ENCODE measurements at regions not wholly inside any gene's neighbourhood (a gene's known extent, or its start where the extent isn't known, plus 50 kb on each side); places are given as distances from the start of the nearest gene placed in this dataset.

DNA sequence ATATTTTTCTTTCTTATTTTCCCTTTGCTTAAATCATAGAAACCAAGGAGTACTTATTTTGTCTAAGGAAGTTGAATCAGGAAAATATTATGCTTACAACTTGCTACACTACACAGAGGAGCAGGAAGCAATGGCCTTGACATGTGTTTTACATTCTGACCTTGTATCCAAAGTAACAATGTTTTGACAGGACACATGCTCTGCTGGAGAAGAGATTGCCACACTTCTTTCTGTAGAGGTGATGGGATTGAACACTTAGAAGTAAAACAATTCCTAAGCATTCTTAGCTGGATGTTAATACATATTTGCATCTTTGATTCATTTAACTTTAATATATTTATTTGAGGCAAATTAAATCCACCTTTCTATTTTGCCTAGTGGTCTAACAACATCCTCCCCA lies 929.1 kb downstream of the DSC3 start:
- Histone ChIP-seq H3K9ac (ENCODE audit: insufficient read depth, low read depth, low read length) (no peak overlapping the region), H3K4me2 (ENCODE audit: low read depth, low read length) (no peak overlapping the region), H3K4me1 (ENCODE audit: insufficient read depth, low read length) (no peaks in the 10 kb centered on the region), H2AFZ (ENCODE audit: low read length) (no peak overlapping the region), H3K27me3 (ENCODE audit: control insufficient read depth in 1 of 2, insufficient read depth in 2 of 2, low read length in 2 of 2) (no peaks in the 10 kb centered on the region), H3K9me3 (ENCODE audit: low read length) (no peaks in the 10 kb centered on the region), H4K20me1 (ENCODE audit: insufficient read depth, low read length) (no peaks in the 10 kb centered on the region), H3K4me3 (replicated peaks in 1 of 3; ENCODE audit: insufficient read depth in 1 of 3, low read depth in 2 of 3, low read length in 3 of 3) (no peak overlapping the region), H3K79me2 (ENCODE audit: insufficient read depth, low read length) (no peaks in the 10 kb centered on the region), H3K27ac (ENCODE audit: extremely low read length, insufficient read depth, low read length) (no peak overlapping the region), H3K36me3 (replicated peaks in 1 of 2; ENCODE audit: control insufficient read depth in 1 of 2, insufficient read depth in 2 of 2, low read length in 2 of 2) (no peaks in the 10 kb centered on the region)
- ChIA-PET CTCF (ENCODE audit: low intra/inter-chr PET ratio, low total read pairs) (no interaction called here), POLR2A (no interaction called here)
- no peak for FAIRE-seq
- no TSS peak for BruUV-seq (replicated peaks)
- intact Hi-C loops (cut with micrococcal nuclease; ENCODE audit: unreplicated experiment) (no loop called here), in situ Hi-C loops (cut with HindIII; ENCODE audit: extremely low pct_ligation_motif_present, low pct_unique_long_range_greater_than_20kb) (no loop called here)
- DNase-seq (ENCODE audit: low spot score) = no peak
- ATAC-seq = no peak
- TF ChIP-seq, protein P1, sequence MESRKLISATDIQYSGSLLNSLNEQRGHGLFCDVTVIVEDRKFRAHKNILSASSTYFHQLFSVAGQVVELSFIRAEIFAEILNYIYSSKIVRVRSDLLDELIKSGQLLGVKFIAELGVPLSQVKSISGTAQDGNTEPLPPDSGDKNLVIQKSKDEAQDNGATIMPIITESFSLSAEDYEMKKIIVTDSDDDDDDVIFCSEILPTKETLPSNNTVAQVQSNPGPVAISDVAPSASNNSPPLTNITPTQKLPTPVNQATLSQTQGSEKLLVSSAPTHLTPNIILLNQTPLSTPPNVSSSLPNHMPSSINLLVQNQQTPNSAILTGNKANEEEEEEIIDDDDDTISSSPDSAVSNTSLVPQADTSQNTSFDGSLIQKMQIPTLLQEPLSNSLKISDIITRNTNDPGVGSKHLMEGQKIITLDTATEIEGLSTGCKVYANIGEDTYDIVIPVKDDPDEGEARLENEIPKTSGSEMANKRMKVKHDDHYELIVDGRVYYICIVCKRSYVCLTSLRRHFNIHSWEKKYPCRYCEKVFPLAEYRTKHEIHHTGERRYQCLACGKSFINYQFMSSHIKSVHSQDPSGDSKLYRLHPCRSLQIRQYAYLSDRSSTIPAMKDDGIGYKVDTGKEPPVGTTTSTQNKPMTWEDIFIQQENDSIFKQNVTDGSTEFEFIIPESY (CRISPR knock-in tag; IDR thresholded peaks at IDR 0.05) = no peak
- no peak for TF ChIP-seq KLF15 (CRISPR knock-in tag; IDR thresholded peaks at IDR 0.05; ENCODE audit: borderline replicate concordance)
- no peak for TF ChIP-seq CHD2 (IDR thresholded peaks at IDR 0.05; ENCODE audit: low read depth, low read length)
- TF ChIP-seq, protein P2, sequence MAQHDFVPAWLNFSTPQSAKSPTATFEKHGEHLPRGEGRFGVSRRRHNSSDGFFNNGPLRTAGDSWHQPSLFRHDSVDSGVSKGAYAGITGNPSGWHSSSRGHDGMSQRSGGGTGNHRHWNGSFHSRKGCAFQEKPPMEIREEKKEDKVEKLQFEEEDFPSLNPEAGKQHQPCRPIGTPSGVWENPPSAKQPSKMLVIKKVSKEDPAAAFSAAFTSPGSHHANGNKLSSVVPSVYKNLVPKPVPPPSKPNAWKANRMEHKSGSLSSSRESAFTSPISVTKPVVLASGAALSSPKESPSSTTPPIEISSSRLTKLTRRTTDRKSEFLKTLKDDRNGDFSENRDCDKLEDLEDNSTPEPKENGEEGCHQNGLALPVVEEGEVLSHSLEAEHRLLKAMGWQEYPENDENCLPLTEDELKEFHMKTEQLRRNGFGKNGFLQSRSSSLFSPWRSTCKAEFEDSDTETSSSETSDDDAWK (CRISPR knock-in tag; IDR thresholded peaks at IDR 0.05) = no peak
- TF ChIP-seq ZSCAN9 (CRISPR knock-in tag; IDR thresholded peaks at IDR 0.05; ENCODE audit: borderline replicate concordance) = no peak
- no peak for TF ChIP-seq ZFP36 (IDR thresholded peaks at IDR 0.05; ENCODE audit: borderline replicate concordance, low read depth, low read length, partially characterized antibody)
- TF ChIP-seq MIER2 (CRISPR knock-in tag; IDR thresholded peaks at IDR 0.05) = no peak
- TF ChIP-seq, protein P3, sequence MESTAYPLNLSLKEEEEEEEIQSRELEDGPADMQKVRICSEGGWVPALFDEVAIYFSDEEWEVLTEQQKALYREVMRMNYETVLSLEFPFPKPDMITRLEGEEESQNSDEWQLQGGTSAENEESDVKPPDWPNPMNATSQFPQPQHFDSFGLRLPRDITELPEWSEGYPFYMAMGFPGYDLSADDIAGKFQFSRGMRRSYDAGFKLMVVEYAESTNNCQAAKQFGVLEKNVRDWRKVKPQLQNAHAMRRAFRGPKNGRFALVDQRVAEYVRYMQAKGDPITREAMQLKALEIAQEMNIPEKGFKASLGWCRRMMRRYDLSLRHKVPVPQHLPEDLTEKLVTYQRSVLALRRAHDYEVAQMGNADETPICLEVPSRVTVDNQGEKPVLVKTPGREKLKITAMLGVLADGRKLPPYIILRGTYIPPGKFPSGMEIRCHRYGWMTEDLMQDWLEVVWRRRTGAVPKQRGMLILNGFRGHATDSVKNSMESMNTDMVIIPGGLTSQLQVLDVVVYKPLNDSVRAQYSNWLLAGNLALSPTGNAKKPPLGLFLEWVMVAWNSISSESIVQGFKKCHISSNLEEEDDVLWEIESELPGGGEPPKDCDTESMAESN (CRISPR knock-in tag; conservative IDR thresholded peaks at IDR 0.05) = no peak
- TF ChIP-seq SPEN (CRISPR knock-in tag; IDR thresholded peaks at IDR 0.05; ENCODE audit: low read depth) = no peak
- TF ChIP-seq, protein P4, sequence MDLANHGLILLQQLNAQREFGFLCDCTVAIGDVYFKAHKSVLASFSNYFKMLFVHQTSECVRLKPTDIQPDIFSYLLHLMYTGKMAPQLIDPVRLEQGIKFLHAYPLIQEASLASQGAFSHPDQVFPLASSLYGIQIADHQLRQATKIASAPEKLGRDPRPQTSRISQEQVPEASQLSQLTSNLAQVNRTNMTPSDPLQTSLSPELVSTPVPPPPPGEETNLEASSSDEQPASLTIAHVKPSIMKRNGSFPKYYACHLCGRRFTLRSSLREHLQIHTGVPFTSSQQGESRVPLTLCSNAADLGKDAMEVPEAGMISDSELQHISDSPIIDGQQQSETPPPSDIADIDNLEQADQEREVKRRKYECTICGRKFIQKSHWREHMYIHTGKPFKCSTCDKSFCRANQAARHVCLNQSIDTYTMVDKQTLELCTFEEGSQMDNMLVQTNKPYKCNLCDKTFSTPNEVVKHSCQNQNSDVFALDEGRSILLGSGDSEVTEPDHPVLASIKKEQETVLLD (CRISPR knock-in tag; IDR thresholded peaks at IDR 0.05; ENCODE audit: low read depth) = no peak
